DOHH2 (cell line): ENCODE measurements at regions not wholly inside any gene's neighbourhood (a gene's known extent, or its start where the extent isn't known, plus 50 kb on each side); places are given as distances from the start of the nearest gene placed in this dataset.
A peak's percentile ranks its signal among the peaks of the same experiment; 100 is the strongest.

Experiments
- H3F3A ChIP-seq: fragments of 200-600 bp; sonication (generic), shearing (Covaris generic); 2 replicates; pipeline ENCODE4 v1.6.0; 2016; ENCODE audit warnings: antibody characterized with exemption, mild to moderate bottlenecking; ENCODE audit not compliant: control insufficient read depth, insufficient read depth
- H3K27ac ChIP-seq: fragments of 200-600 bp; sonication (generic); 2 replicates; pipeline ENCODE4 v1.5.1; 2014; ENCODE audit warnings: low read depth, mild to moderate bottlenecking, low read length, moderate library complexity
- H3K27me3 ChIP-seq: fragments of 200-600 bp; sonication (generic); 2 replicates; pipeline ENCODE4 v1.6.1; 2014; ENCODE audit warnings: mild to moderate bottlenecking, low read length, mixed read lengths; ENCODE audit not compliant: control insufficient read depth
- H3K36me3 ChIP-seq: fragments of 200-600 bp; sonication (generic); 2 replicates; pipeline ENCODE4 v1.6.1; 2014; ENCODE audit warnings: mild to moderate bottlenecking, low read length, moderate library complexity, mixed read lengths; ENCODE audit not compliant: control insufficient read depth
- H3K4me1 ChIP-seq: fragments of 200-600 bp; sonication (generic); 2 replicates; pipeline ENCODE4 v1.6.1; 2014; ENCODE audit warnings: mild to moderate bottlenecking, low read length, mixed read lengths; ENCODE audit not compliant: control insufficient read depth
- H3K4me2 ChIP-seq: fragments of 200-600 bp; sonication (generic); 2 replicates; pipeline ENCODE4 v1.6.0; 2014; ENCODE audit warnings: mild to moderate bottlenecking, low read length, moderate library complexity
- H3K4me3 ChIP-seq: fragments of 200-600 bp; sonication (generic); 2 replicates; pipeline ENCODE4 v1.5.1; 2014; ENCODE audit warnings: mild to moderate bottlenecking, low read length, mixed read lengths
- H3K79me2 ChIP-seq: fragments of 200-600 bp; sonication (generic); 2 replicates; pipeline ENCODE4 v1.6.1; 2014; ENCODE audit warnings: mild to moderate bottlenecking, low read length, mixed read lengths; ENCODE audit not compliant: control insufficient read depth
- H3K9me2 ChIP-seq: fragments of 200-600 bp; sonication (generic); replicated peaks from 2 replicates; pipeline ENCODE4 v1.6.1; 2014; ENCODE audit warnings: mild to moderate bottlenecking, low read length, mixed read lengths; ENCODE audit not compliant: control insufficient read depth
- H3K9me3 ChIP-seq: fragments of 200-600 bp; sonication (generic); 2 replicates; pipeline ENCODE4 v1.6.1; 2014; ENCODE audit warnings: antibody characterized with exemption, low read length, mixed read lengths; ENCODE audit not compliant: control insufficient read depth, insufficient read depth
- H4K20me1 ChIP-seq: fragments of 200-600 bp; sonication (generic); 2 replicates; pipeline ENCODE4 v1.6.0; 2014; ENCODE audit warnings: low read depth, mild to moderate bottlenecking, antibody characterized with exemption, low read length, moderate library complexity; ENCODE audit not compliant: control insufficient read depth, insufficient read depth
- EZH2phosphoT487 ChIP-seq: fragments of 200-600 bp; sonication (generic); IDR thresholded peaks from 2 replicates; pipeline ENCODE4 v1.6.1; 2017; ENCODE audit warnings: borderline replicate concordance, mild to moderate bottlenecking, antibody characterized with exemption, low read length, moderate library complexity, mixed read lengths
- TF ChIP-seq, protein P1 (sequence below): fragments of 200-600 bp; sonication (generic); IDR thresholded peaks from one replicate; pipeline ENCODE4 v1.5.1; 2014; ENCODE audit warnings: antibody characterized with exemption, mild to moderate bottlenecking, low read depth, low read length; ENCODE audit not compliant: poor library complexity, severe bottlenecking

DNA sequence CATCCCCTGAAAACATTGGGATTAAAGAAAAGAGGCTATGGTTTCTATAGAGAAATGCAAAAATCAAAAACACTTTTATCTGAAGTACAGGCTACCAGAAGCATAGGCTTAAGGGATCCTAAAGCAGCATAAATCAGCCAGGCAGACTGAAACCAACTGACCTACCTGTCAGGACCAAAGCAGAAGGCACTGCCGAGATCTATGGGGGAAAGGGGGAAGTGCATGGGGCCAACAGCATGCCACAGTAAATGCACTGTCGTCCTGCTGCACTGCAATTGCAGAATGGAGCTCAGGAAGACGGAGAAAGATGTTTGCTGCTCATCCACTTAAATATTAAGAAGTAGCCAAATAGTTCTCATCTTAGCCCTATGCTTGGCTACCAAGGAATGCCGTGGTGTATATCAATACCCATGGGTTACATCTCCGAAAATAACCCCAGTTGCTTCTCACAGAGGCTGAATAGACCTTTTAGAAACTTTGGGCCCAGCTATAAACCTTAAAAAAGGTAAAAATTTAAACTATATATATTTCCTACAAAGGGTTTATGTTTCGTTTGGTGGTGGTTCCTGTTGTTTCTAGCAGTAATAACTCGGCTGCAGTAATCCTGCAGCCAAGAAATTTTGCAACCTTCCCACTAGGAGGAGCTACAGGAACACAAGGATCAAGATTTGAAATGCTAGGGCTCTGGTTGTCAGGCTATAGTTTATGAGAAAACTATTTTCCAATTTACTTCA, 312.2 kb upstream of the DIAPH2 start:
- Histone ChIP-seq H4K20me1 (no peaks in the 10 kb centered on the region), H3K36me3 (no peaks in the 10 kb centered on the region), H3K9me2 (no peaks in the 10 kb centered on the region), H3K4me3 (no peak overlapping the region), H3F3A (no peaks in the 10 kb centered on the region), H3K9me3 (no peaks in the 10 kb centered on the region), H3K4me1 (no peaks in the 10 kb centered on the region), H3K79me2 (no peaks in the 10 kb centered on the region), H3K27me3 (no peaks in the 10 kb centered on the region), H3K4me2 (no peak overlapping the region), H3K27ac (no peak overlapping the region)
- TF ChIP-seq, protein P1, sequence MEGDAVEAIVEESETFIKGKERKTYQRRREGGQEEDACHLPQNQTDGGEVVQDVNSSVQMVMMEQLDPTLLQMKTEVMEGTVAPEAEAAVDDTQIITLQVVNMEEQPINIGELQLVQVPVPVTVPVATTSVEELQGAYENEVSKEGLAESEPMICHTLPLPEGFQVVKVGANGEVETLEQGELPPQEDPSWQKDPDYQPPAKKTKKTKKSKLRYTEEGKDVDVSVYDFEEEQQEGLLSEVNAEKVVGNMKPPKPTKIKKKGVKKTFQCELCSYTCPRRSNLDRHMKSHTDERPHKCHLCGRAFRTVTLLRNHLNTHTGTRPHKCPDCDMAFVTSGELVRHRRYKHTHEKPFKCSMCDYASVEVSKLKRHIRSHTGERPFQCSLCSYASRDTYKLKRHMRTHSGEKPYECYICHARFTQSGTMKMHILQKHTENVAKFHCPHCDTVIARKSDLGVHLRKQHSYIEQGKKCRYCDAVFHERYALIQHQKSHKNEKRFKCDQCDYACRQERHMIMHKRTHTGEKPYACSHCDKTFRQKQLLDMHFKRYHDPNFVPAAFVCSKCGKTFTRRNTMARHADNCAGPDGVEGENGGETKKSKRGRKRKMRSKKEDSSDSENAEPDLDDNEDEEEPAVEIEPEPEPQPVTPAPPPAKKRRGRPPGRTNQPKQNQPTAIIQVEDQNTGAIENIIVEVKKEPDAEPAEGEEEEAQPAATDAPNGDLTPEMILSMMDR, result peak; percentile 31
- TF ChIP-seq EZH2phosphoT487, result no peak

- Histone ChIP-seq H3K79me2 (no peaks in the 10 kb centered on the region), H3K9me3 (no peaks in the 10 kb centered on the region), H4K20me1 (no peaks in the 10 kb centered on the region), H3K36me3 (no peaks in the 10 kb centered on the region), H3K4me2 (no peak overlapping the region), H3K9me2 (no peaks in the 10 kb centered on the region), H3K4me1 (no peaks in the 10 kb centered on the region), H3K27me3 (no peaks in the 10 kb centered on the region), H3F3A (no peaks in the 10 kb centered on the region), H3K4me3 (no peak overlapping the region), H3K27ac (no peak overlapping the region)
- TF ChIP-seq EZH2phosphoT487, result no peak
- TF ChIP-seq, protein P1, result no peak
These were observed 311.6 kb upstream of the DIAPH2 start for GRCh38 chrX:96373047-96373355.

GRCh38 chrX:96376266-96376665, 308.4 kb upstream of the DIAPH2 start:
- Histone ChIP-seq H3K79me2 (no peaks in the 10 kb centered on the region), H3K9me3 (no peaks in the 10 kb centered on the region), H3K9me2 (no peaks in the 10 kb centered on the region), H3K27me3 (no peaks in the 10 kb centered on the region), H4K20me1 (no peaks in the 10 kb centered on the region), H3F3A (no peaks in the 10 kb centered on the region), H3K4me2 (no peak overlapping the region), H3K27ac (no peak overlapping the region), H3K4me1 (no peaks in the 10 kb centered on the region), H3K4me3 (no peak overlapping the region), H3K36me3 (no peaks in the 10 kb centered on the region)
- TF ChIP-seq, protein P1, result no peak
- TF ChIP-seq EZH2phosphoT487, result no peak
